ENCODE measurements at regions not wholly inside any gene's neighbourhood (a gene's known extent, or its start where the extent isn't known, plus 50 kb on each side); places are given as distances from the start of the nearest gene placed in this dataset.
"Not testable (repeated sequence)": the region's sequence is repeated elsewhere in the genome, so short reads cannot be mapped to it uniquely, and the experiment has no call there.

GRCh38 chr5:117759849-117760499, 1185.4 kb upstream of the SEMA6A start:
- no peak overlapping the region for H3K4me3 ChIP-seq (ENCODE audit: low read depth, low read length)

- no peak overlapping the region for H3K4me3 ChIP-seq (ENCODE audit: low read depth, low read length)
Observed at GRCh38 chr5:117752403-117752802, 1177.8 kb upstream of the SEMA6A start.

GRCh38 chr5:117748336-117748735, 1173.7 kb upstream of the SEMA6A start:
- no peak overlapping the region for H3K4me3 ChIP-seq (ENCODE audit: low read depth, low read length)

- no peak overlapping the region for H3K4me3 ChIP-seq (ENCODE audit: low read depth, low read length)
Observed at GRCh38 chr5:117743337-117743736, 1168.7 kb upstream of the SEMA6A start.

- H3K4me3 ChIP-seq (ENCODE audit: low read depth, low read length), result no peak overlapping the region
Observed at GRCh38 chr5:117741655-117742206, 1167.1 kb upstream of the SEMA6A start.

- no peak overlapping the region for H3K4me3 ChIP-seq (ENCODE audit: low read depth, low read length)
Observed at GRCh38 chr5:117740268-117740667, 1165.6 kb upstream of the SEMA6A start.

GRCh38 chr5:117738571-117738970, 1163.9 kb upstream of the SEMA6A start:
- no peak overlapping the region for H3K4me3 ChIP-seq (ENCODE audit: low read depth, low read length)

- H3K4me3 ChIP-seq (ENCODE audit: low read depth, low read length), result no peak overlapping the region
Observed at GRCh38 chr5:117736698-117737097, 1162.1 kb upstream of the SEMA6A start.

GRCh38 chr5:117734056-117734455, 1159.4 kb upstream of the SEMA6A start:
- H3K4me3 ChIP-seq (ENCODE audit: low read depth, low read length), result no peak overlapping the region

GRCh38 chr5:117733051-117733450, 1158.4 kb upstream of the SEMA6A start:
- no peak overlapping the region for H3K4me3 ChIP-seq (ENCODE audit: low read depth, low read length)

- no peak overlapping the region for H3K4me3 ChIP-seq (ENCODE audit: low read depth, low read length)
Observed at GRCh38 chr5:117732264-117732663, 1157.6 kb upstream of the SEMA6A start.

- H3K4me3 ChIP-seq (ENCODE audit: low read depth, low read length), result no peak overlapping the region
Observed at GRCh38 chr5:117731446-117731845, 1156.8 kb upstream of the SEMA6A start.

GRCh38 chr5:117720784-117721183, 1146.2 kb upstream of the SEMA6A start:
- H3K4me3 ChIP-seq (ENCODE audit: low read depth, low read length), result not testable (repeated sequence)

GRCh38 chr5:117719413-117719812, 1144.8 kb upstream of the SEMA6A start:
- no peak overlapping the region for H3K4me3 ChIP-seq (ENCODE audit: low read depth, low read length)

- H3K4me3 ChIP-seq (ENCODE audit: low read depth, low read length), result no peak overlapping the region
Observed at GRCh38 chr5:117713585-117714198, 1139.1 kb upstream of the SEMA6A start.

GRCh38 chr5:117701062-117701461, 1126.4 kb upstream of the SEMA6A start:
- H3K4me3 ChIP-seq (ENCODE audit: low read depth, low read length), result no peak overlapping the region

GRCh38 chr5:117692606-117693005, 1118.0 kb upstream of the SEMA6A start:
- no peak overlapping the region for H3K4me3 ChIP-seq (ENCODE audit: low read depth, low read length)

GRCh38 chr5:117691081-117691870, 1116.7 kb upstream of the SEMA6A start:
- no peak overlapping the region for H3K4me3 ChIP-seq (ENCODE audit: low read depth, low read length)

- no peak overlapping the region for H3K4me3 ChIP-seq (ENCODE audit: low read depth, low read length)
Observed at GRCh38 chr5:117690612-117691011, 1116.0 kb upstream of the SEMA6A start.

GRCh38 chr5:117686926-117687325, 1112.3 kb upstream of the SEMA6A start:
- H3K4me3 ChIP-seq (ENCODE audit: low read depth, low read length), result no peak overlapping the region

GRCh38 chr5:117682416-117682815, 1107.8 kb upstream of the SEMA6A start:
- H3K4me3 ChIP-seq (ENCODE audit: low read depth, low read length), result no peak overlapping the region
